GM19324 (cell line): ENCODE measurements at regions not wholly inside any gene's neighbourhood (a gene's known extent, or its start where the extent isn't known, plus 50 kb on each side); places are given as distances from the start of the nearest gene placed in this dataset.

ENCODE experiments used
- ATAC-seq: cut with Tn5 transposase; IDR thresholded peaks from one replicate; pipeline ENCODE4 v1.9.1; 2021; ENCODE audit warnings: mild to moderate bottlenecking, moderate library complexity; ENCODE audit not compliant: unreplicated experiment, low FRiP score

GRCh38 chr7:91515961-91516360 is 251.7 kb downstream of the FZD1 start:
- no peak for ATAC-seq

GRCh38 chr7:91517201-91517785 is 253.1 kb downstream of the FZD1 start:
- ATAC-seq, result no peak

DNA sequence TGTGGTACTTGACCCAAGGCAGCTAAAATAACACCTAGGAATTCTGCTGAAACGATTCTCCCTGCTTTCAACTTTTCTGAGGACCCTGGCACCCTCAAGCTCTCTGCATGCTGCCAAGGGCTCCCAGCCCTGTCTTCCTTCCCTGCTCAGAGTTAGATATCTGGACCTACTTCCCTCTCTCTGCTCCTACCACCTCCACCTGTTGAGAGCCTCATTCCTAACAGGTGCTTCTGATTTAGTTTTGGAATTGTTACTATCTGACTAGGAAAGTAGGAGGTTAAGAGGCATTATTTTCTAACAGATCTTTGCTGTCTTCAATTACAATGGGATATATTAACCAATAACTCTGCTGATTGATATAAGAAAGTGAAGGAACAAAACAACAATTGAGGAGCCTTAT is 253.8 kb downstream of the FZD1 start:
- ATAC-seq, result no peak

- no peak for ATAC-seq
Measured at GRCh38 chr7:91519241-91520158, 255.3 kb downstream of the FZD1 start.

GRCh38 chr7:91520645-91521044 is 256.4 kb downstream of the FZD1 start:
- no peak for ATAC-seq

- ATAC-seq, result no peak
Measured at GRCh38 chr7:91526404-91526803, 262.2 kb downstream of the FZD1 start.

DNA sequence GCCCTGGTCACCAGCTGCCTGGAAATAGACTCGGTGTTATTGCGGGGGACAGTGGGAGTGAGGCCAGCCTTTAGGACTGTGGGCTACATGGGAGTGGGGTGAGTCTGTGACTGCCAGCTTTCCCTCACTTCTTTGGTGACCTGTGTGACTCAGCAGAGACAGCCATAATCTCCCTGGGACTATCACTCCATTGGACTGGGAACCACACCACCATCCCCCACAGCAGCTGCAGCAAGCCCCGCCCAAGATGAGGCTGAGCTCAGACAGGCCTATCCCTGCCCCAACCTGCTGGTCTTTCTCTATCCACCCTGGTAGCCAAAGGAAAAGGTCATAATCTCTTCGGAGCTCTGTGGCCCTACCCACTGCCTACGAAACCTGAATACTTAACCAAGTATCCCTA is 263.2 kb downstream of the FZD1 start:
- no peak for ATAC-seq

DNA sequence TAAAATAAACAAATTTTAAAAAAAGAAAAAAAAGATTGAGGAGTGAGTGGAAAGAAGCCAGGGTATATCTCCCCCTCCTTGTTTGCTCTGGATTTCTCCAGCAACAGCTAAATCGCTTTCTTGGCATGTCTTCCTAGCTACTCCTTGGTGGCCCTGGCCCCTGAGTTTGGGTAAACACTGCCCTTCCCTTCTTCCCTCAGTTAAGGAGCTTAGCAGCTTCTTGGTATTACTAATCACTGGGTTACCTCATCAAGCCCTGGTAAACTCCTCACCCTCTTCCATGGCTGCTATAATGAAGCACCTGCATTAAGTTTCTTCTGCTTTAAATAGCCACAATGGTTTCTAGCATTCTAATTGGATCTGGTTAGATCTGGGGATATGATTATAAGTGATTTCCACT is 269.8 kb downstream of the FZD1 start:
- no peak for ATAC-seq

DNA sequence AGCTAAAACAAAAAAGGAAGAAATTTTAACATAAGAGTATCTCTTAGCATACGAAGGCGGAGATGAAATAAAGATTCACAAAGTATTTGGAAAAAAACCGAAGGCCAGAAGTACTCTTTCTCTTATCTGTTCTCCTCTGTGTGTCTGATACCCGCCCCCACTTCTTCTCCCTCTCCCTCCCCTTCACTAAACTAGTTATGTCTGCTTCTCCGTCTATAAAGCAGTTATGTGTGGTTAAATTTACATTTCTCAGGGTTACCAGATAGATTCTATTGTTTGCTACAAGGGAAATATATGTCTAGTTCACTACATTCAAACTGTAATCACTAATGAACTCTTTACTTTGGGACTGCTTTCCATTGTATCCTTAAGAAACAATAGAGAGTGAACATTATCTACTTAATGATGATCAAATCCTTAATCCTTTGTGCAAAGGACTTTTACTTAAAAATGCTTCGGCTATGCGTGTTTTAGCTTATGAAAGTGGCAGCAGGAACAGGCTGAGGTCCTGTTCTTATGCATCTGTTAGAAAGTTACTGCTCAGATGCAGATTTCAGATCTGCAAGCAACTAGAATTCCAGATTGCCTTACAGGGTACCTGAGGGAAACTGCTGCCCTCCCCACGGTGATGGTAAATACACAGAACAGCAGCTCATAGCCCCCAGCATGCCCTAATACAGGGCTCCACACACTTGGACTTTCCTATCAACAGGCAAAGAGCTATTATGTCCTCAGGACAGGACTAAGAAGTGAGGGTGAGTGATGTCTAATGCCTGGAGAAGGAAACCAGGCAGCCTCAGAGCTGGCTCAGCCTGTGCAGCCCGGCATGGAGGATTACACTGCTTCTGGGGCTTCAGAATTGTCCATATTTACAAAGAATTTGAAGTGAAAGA is 273.3 kb downstream of the FZD1 start:
- ATAC-seq, result no peak

GRCh38 chr7:91541641-91542040 is 277.4 kb downstream of the FZD1 start:
- no peak for ATAC-seq

DNA sequence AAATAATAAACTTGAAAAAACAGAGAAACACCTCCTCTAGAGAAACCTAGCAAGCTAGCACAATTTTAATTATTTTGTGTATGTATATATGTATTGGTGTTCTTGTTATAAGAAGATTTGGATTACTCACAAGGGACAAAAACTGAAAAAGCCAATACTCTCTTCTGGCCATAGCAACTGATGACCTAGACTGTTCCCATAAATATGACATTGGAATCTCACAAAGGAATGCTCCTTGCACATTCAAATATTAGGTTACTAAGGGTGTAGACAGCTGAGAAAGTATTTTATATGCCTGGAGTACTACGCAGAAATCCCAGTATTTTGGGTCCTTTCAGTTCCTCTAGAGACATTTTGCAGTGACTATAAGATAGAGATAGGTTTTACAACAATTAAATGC is 279.4 kb downstream of the FZD1 start:
- no peak for ATAC-seq

DNA sequence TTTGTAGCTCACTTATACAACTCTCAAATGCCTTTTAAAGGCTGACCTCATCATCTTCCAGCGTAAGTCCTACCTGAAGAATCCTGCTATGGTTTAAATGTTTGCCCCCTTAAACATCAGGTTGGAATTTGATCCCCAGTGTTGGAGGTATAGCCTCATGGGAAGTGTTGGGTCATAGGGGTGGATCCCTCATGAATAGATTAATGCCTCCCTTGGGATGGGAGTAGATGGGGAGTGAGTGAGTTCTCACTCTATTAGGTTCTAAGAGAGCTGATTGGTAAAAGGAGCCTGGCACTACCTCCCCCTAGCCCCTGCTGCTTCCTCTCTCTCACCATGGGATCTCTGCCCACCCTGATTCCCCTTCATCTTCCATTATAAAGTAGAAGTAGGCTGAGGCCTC is 285.6 kb downstream of the FZD1 start:
- no peak for ATAC-seq

GRCh38 chr7:91550931-91551330 is 286.7 kb downstream of the FZD1 start:
- no peak for ATAC-seq

DNA sequence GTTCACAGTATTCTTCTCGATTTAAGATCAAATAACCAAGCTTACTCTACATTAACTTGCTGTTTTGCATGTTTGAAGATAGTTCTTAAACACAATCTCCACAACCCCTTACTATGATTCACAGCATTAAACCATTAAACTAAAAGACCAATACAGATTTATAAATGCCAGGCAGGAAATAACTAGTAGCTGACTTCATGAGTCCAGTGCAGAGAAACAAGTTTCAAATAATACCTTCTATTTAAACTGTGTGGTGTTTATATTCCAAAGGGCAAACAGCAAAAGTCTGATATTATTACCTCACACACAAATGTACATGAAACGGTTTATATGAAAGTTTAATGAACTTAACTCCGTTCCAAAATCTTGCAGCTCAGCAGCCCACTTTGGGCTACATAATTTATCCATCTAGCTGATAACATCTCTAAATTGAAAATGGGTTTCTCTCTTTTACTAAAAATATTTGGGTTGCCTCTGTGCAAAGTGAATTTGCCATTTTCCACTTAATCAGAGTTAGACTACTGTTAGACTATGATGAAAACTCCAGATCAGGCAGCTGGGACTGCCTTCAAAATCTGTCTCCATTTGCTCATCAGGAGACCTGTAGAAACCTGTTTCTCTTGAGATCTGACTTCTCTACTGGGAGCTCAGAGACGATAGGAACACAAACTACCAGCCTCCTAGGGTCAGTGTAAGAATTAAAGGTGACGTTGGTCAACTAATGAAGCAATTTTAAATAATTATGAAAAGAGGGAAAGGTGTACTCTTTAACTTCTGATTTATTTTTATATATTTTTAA is 287.3 kb downstream of the FZD1 start:
- ATAC-seq, result no peak

DNA sequence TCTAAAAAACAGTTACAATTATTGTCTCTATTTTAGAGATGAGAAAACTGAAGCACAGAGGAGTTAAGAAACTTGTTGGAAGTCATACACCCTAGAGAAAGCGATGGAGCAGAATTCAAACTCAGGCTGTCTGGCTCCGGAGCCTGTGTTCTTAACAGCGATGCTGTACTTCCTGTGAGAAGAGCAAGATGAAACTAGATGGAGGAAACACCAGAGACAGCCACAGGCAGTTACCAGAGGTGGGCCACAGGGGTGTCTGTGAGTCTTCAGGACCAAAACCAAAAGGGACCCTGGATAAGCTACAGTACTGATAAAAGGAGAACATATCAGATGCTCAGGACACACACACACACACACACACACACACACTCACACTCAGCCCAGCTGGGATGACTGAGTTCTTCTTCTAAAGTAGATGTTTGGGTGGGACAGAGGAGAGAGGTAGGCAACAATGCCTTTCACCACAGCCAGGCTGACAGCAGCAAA is 289.2 kb downstream of the FZD1 start:
- no peak for ATAC-seq

GRCh38 chr7:91554883-91555282 is 290.6 kb downstream of the FZD1 start:
- ATAC-seq, result no peak

- no peak for ATAC-seq
Measured at GRCh38 chr7:91556239-91556638, 292.0 kb downstream of the FZD1 start.

- no peak for ATAC-seq
Measured at GRCh38 chr7:91556956-91557650, 292.9 kb downstream of the FZD1 start.

DNA sequence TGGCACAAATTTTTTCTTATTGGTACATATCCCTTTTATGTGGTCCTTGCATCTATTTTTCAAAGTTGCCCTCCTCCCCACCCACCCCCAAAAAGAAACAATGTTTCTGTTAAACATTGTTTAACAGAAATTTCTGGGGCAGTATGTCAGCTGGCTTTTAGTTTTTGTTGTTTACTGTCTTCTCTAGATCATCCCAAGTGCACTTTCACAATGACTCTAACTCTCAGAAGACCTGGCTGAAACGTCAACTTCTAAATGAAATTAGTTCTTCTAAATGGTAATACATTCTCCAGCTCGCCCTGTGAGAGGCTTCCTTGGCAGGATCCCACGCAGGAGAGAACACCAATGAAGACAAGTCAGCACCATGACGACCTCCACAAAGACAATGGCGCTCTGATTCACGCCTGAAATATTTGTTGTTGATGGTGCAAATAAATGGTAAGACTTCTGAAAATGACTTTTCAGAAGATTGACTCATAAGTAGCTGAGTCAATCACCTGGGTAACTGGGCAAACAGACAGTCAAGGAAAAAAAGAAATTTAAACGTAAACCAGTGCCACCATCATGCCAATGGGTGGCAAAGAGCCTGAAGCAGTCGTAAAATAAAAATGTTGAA is 293.7 kb downstream of the FZD1 start:
- peak; percentile 60 for ATAC-seq
